H7 (cell line): ENCODE measurements at regions not wholly inside any gene's neighbourhood (a gene's known extent, or its start where the extent isn't known, plus 50 kb on each side); places are given as distances from the start of the nearest gene placed in this dataset.
"Not testable (repeated sequence)": the region's sequence is repeated elsewhere in the genome, so short reads cannot be mapped to it uniquely, and the experiment has no call there.

Source experiments
- DNase-seq: peaks from one replicate; pipeline ENCODE4 v3.0.0; 2012
- H3K27me3 ChIP-seq: 2 replicates; pipeline ENCODE4 v1.6.0; 2011; ENCODE audit warnings: mild to moderate bottlenecking, low read length; ENCODE audit not compliant: control insufficient read depth, insufficient read depth
- H3K36me3 ChIP-seq: replicated peaks from 2 replicates; pipeline ENCODE4 v1.5.1; 2011; ENCODE audit warnings: low read length; ENCODE audit not compliant: control insufficient read depth, insufficient read depth
- H3K4me3 ChIP-seq: 2 replicates; pipeline ENCODE4 v1.5.1; 2011; ENCODE audit warnings: low read depth, mild to moderate bottlenecking, control low read depth, low read length, moderate library complexity; ENCODE audit not compliant: insufficient read depth

DNA sequence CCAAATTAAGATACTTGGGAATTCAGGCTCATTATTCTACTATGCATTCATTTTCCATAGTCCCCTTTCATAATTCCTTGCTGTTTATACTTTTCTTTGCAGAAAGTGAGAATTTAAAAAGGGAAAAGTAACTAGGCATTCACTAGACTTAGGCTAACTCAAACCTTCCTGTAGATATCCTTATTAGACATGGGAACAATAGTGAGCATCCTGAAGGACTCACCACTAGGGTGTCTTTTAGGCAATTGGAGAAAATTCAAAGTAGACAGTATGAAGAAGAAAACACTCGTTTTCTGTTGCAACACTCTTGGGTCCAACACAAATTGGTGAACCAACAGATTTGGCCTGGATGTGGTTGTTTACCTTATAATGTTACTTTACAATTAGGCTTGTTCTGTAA, 213.2 kb upstream of the GRIN3A start:
- no peaks in the 10 kb centered on the region for H3K27me3 ChIP-seq
- no peak for DNase-seq
- H3K36me3 ChIP-seq: no peaks in the 10 kb centered on the region
- H3K4me3 ChIP-seq: no peak overlapping the region

DNA sequence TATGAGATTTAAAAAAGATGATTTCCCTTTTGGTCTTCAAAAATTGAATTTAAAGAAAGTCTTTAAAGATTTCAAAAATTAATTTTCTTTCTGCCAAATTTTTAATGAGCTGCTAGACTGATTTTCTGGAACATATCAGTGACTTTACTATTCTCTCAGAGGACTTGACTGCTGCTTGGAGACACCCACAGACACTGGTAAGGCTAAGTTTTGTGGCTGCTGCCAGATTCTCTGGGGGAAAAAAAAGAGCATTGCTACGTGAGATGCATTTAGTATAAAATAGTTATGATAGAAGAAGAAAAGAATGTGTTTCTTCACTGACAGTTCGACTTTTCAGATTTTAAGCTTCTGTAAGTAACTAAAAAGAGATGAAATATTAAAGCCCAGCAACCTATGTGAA, 193.3 kb upstream of the GRIN3A start:
- H3K27me3 ChIP-seq: no peaks in the 10 kb centered on the region
- H3K4me3 ChIP-seq: no peak overlapping the region
- H3K36me3 ChIP-seq: no peaks in the 10 kb centered on the region
- DNase-seq: no peak

- no peaks in the 10 kb centered on the region for H3K36me3 ChIP-seq
- DNase-seq: no peak
- no peaks in the 10 kb centered on the region for H3K27me3 ChIP-seq
- no peak overlapping the region for H3K4me3 ChIP-seq
These were observed 192.3 kb upstream of the GRIN3A start for GRCh38 chr9:101930783-101931182.

DNA sequence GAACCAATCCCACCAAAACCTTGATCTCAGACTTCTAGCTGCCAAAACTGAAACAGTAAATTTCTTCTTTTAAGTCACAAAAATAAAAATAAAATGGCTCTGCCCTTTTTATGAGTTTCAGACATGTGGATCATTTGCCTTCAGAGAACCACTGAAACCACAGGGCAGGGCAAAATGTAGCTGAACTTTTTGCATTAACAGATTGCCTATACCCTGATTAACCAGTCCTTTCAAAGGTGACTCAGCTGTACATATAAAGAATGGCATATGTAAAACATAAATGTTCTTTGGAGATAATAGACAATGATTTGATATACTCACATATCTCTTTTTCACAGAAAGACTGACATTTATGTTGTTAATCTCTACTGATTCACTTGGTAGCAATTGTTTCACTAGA, 187.1 kb upstream of the GRIN3A start:
- H3K4me3 ChIP-seq: no peak overlapping the region
- H3K27me3 ChIP-seq: no peaks in the 10 kb centered on the region
- no peaks in the 10 kb centered on the region for H3K36me3 ChIP-seq
- no peak for DNase-seq

GRCh38 chr9:101923451-101923850, 185.0 kb upstream of the GRIN3A start:
- Histone ChIP-seq H3K27me3 (no peaks in the 10 kb centered on the region), H3K4me3 (no peak overlapping the region), H3K36me3 (no peaks in the 10 kb centered on the region)
- DNase-seq: no peak

- not testable (repeated sequence) for H3K27me3 ChIP-seq, H3K36me3 ChIP-seq, DNase-seq, H3K4me3 ChIP-seq
These were observed 178.5 kb upstream of the GRIN3A start for GRCh38 chr9:101916948-101917347.

DNA sequence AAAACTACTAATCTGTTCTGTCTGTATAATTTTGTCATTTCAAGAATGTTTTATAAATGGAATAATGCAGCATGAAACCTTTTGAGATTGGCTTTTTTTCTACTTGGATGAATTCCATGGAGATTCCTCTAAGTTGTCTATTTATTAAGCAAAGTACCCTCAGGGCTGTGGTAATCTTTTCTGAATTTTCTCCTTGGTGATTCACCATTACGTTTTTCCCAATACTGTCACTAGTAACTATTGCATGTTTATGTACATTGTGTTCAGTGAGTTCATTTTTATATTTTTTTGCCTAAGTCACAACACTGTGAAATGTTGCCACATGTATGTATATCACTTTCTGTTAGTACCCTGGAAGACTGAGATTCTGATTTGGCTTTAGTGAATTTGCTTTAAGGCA, 177.0 kb upstream of the GRIN3A start:
- Histone ChIP-seq H3K27me3 (no peaks in the 10 kb centered on the region), H3K4me3 (no peak overlapping the region), H3K36me3 (no peaks in the 10 kb centered on the region)
- DNase-seq: no peak

DNA sequence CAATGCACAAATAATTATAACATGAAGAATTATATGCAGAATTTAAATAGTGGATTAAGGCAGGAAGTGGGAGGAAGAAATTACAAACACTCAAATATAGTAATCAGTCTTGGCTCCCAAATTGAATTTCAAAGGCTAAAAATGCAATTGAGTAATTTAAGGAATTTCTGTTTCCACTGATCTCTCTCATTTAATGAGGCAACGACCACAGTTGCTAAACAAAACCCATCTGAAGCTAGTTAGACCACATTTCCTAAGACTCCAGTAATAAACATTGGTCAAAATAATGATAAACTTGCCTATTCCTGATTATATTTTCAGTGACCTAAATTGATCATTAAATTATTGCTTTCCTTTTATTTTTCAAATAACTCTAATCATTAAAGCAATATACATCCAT, 174.3 kb upstream of the GRIN3A start:
- Histone ChIP-seq H3K27me3 (no peaks in the 10 kb centered on the region), H3K4me3 (no peak overlapping the region), H3K36me3 (no peaks in the 10 kb centered on the region)
- DNase-seq: no peak

- no peaks in the 10 kb centered on the region for H3K27me3 ChIP-seq
- no peak for DNase-seq
- no peak overlapping the region for H3K4me3 ChIP-seq
- no peaks in the 10 kb centered on the region for H3K36me3 ChIP-seq
These were observed 169.0 kb upstream of the GRIN3A start for GRCh38 chr9:101907466-101907865.

- Histone ChIP-seq H3K36me3 (no peaks in the 10 kb centered on the region), H3K27me3 (no peaks in the 10 kb centered on the region), H3K4me3 (no peak overlapping the region)
- no peak for DNase-seq
These were observed 166.4 kb upstream of the GRIN3A start for GRCh38 chr9:101904845-101905244.

GRCh38 chr9:101902051-101902450, 163.6 kb upstream of the GRIN3A start:
- Histone ChIP-seq H3K36me3 (no peaks in the 10 kb centered on the region), H3K27me3 (no peaks in the 10 kb centered on the region), H3K4me3 (no peak overlapping the region)
- no peak for DNase-seq

GRCh38 chr9:101897196-101897595, 158.7 kb upstream of the GRIN3A start:
- no peak for DNase-seq
- no peak overlapping the region for H3K4me3 ChIP-seq
- no peaks in the 10 kb centered on the region for H3K36me3 ChIP-seq
- no peaks in the 10 kb centered on the region for H3K27me3 ChIP-seq

GRCh38 chr9:101893661-101894646, 155.5 kb upstream of the GRIN3A start:
- no peak overlapping the region for H3K4me3 ChIP-seq
- no peaks in the 10 kb centered on the region for H3K36me3 ChIP-seq
- no peak for DNase-seq
- no peaks in the 10 kb centered on the region for H3K27me3 ChIP-seq

GRCh38 chr9:101881508-101881907, 143.1 kb upstream of the GRIN3A start:
- H3K27me3 ChIP-seq: no peaks in the 10 kb centered on the region

DNA sequence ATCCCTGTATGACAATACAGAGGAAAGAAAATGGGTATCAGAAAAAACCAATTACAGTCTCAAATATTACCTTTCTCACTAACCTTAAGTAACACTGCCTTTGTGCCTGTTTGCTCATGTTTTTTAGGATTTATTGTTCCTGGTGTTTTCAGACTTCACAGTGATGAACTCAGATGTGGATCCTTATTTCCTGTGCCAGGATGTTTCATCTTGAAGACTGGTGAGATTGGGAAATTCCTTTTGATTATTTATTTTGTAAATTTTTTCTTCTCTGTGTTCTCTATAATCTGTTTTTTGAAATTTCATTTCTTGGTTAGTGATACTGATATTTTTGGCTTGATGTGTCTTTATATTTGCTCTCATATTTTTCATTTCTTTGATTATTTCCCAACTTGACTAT, 142.4 kb upstream of the GRIN3A start:
- no peaks in the 10 kb centered on the region for H3K27me3 ChIP-seq
- no peak overlapping the region for H3K4me3 ChIP-seq
- DNase-seq: no peak
- no peaks in the 10 kb centered on the region for H3K36me3 ChIP-seq

More at GRCh38 chr9:101881508-101881907, 143.1 kb upstream of the GRIN3A start:
- no peak overlapping the region for H3K4me3 ChIP-seq
- DNase-seq: no peak
- no peaks in the 10 kb centered on the region for H3K36me3 ChIP-seq
